ENCODE measurements at regions not wholly inside any gene's neighbourhood (a gene's known extent, or its start where the extent isn't known, plus 50 kb on each side); places are given as distances from the start of the nearest gene placed in this dataset.
"Not testable (repeated sequence)": the region's sequence is repeated elsewhere in the genome, so short reads cannot be mapped to it uniquely, and the experiment has no call there.

GRCh38 chr1:146715054-146715453 lies 223.1 kb upstream of the NBPF12 start:
- DNase-seq (ENCODE audit: low spot score), result not testable (repeated sequence)

DNA sequence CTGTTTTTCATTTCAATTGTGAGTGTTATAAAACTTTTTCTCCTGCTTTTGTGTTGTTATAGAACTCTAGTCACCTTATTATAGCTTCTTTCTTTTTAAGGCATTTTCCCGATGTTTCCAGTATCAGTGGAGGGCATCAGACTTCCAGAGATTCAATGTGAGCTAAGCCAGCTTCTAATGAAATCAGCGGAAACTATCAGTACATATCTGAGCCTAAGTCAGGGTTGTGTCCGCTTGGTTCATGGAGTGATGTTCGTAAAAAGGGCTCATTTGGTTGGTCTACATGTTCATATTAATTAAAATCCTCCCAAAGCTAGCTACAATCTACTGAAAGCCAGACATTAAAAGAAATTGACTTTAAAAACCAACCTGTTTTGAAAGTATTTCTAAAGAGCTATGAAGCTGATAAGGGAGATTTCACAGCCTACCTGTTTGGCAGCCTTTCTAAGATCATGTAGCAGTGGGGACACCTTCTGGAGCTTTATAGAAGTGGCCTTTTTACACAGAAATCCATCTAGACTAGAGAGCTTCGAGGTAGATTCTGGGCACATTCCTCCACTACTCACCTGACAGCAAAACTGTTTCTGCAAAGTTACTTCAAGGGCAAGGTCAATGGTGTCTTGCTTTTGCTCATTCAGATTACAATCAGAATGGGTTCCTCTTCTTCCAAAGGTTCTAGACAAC lies 227.1 kb upstream of the NBPF12 start:
- DNase-seq (ENCODE audit: low spot score), result not testable (repeated sequence)

DNA sequence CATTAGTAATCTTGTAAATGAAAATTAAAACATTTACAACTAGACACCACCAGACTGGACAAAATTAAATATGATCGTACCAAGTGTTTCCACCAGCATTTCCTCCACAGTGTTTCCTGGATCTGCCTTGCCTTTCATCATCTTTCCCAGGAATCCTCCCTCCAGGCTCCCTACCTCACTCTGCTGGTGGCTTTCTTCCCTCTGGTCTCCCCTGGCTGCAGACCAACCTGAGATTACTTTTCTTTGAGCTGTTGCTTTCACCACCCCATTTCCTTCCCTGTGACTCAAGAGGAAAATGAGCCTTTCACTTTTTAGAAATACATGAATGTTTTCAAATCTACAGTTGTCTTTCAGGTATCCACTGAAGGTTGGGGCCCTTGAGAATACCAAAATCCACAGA lies 228.8 kb upstream of the NBPF12 start:
- not testable (repeated sequence) for DNase-seq (ENCODE audit: low spot score)

DNA sequence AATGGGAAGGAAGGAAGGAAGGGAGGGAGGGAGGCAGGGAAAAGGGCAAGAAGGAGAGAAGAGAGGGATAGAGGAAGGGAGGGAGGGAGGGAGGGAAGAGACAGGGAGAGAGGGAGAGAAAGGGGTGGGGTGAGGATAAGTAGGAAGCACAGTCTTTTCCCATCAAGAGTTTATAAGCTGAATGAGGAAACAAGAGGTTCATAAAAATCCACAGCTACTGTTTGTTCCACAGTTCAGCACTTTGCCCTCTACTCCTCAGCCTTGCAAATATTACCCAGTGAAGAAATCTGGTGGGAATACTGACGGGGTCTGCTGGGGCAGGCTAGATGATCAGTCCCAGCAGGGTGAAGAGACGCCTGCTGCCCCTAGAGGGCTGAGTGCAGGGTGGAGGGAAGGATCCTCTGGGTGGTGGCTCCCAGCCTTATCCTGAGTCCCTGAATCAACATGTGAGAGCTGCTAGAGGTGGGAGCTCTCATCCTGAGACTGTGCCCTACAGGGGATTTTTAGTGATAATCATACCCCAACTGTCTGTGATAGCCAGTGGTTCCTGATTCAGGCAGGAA lies 233.9 kb upstream of the NBPF12 start:
- DNase-seq (ENCODE audit: low spot score), result not testable (repeated sequence)

DNA sequence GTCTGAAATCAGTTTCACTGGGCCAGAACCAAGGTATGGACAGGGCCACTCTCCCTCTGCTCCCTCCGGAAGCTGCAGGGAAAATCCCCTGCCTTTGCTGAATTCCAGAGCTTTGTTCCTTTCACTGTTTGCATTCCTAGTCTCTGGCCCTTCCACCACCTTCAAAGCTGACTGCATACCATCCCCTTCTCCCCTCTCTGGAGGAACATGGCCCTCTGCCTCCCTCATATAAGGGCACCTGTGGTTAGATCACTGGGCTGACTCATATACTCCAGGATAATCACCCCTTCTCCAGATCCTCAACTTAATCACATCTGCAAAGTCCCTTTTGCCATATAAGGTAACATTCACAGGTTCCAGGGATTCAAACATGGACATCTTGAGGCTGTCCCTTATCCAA lies 236.8 kb upstream of the NBPF12 start:
- DNase-seq (ENCODE audit: low spot score), result not testable (repeated sequence)

GRCh38 chr1:146695388-146695787 lies 242.7 kb upstream of the NBPF12 start:
- DNase-seq (ENCODE audit: low spot score), result not testable (repeated sequence)

DNA sequence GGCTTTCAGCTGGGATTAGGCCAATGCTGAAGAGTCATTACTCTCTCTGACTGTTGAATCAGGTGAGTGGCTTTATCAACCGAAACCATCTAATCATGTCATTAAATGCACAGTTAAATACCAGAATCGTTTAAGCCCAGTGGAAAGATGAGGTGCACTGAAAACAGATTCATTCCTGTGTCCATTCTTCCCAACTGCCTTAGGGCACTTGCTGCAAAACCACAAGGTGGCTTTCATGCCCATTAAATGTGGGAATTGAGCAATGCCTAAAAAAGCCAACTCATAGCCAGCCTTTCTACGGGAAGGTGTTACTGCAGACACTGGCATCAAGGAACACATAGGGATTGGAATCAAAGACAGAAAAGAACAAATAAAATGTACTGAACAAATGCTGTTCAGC lies 246.3 kb upstream of the NBPF12 start:
- DNase-seq (ENCODE audit: low spot score), result not testable (repeated sequence)

- DNase-seq (ENCODE audit: low spot score), result not testable (repeated sequence)
These were observed 249.2 kb upstream of the NBPF12 start for GRCh38 chr1:146688893-146689292.

DNA sequence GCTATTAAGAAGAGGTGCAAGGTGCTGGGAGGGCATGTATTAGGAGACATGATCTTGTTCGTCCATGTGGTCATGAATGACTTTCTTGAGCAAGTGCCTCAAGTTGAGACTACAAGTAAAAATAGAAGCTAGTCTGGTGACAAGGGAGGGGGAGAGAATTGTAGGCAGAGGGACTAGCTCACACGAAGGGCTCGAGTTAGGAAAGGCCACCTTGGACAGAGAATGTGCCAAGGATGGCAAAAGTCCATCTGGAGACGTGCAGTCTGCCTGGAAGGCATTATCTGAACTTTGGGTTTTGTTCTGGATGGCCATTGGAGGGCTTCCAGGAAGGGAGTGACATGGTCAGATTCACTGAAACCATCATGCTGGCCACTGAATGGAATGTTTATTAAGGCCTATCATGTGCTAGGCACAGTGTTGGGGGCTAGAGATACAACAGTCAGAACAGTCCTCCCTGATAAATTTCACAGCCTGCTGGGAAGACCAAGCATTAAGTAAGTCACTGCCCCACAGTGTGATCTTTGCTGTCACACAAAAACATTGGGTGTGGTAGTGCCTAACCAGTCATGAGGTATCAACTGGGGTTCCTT lies 251.3 kb upstream of the NBPF12 start:
- not testable (repeated sequence) for DNase-seq (ENCODE audit: low spot score)

DNA sequence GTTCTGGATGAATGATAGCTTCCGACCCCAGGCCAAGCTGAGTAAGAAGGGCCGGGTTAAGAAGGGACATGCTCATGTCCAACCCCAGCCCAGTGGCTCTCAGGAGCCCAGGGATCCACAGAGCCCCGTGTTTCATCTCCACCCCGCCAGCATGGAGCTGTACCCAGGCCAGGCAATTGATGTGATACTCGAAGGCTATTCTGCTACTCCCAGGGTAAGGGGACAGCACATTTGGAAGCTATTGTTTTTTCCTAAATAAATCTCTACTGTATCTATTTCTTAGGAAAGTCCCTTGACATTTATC lies 255.0 kb upstream of the NBPF12 start:
- not testable (repeated sequence) for DNase-seq (ENCODE audit: low spot score)

- DNase-seq (ENCODE audit: low spot score), result not testable (repeated sequence)
These were observed 255.6 kb upstream of the NBPF12 start for GRCh38 chr1:146682227-146683125.

DNA sequence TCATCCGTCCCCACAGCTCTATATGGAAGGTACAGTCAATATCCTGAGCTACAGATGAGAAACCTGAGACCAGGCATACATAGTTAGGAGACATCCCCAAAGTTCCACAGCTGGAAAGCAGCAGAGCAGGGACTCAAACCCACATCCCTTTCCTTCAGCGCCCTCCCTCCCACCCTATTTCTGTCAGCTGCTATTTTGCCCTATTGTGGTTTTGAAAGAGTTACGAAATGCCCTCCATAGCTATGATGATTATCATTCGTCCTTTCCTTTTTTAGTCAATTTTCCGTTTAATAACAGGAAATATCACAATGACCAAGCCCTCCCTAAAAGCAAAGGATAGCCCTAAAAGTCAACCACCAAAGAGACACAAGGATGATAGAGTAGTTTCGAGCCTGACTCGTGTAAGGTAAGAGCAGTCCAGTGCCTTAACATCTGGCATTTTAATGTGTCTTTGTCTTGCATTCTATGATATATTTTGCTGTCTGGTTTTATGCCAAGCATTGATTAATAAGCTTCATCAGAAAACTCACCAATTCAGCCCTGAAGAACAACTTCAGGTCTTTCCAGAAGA lies 264.3 kb upstream of the NBPF12 start:
- not testable (repeated sequence) for DNase-seq (ENCODE audit: low spot score)

DNA sequence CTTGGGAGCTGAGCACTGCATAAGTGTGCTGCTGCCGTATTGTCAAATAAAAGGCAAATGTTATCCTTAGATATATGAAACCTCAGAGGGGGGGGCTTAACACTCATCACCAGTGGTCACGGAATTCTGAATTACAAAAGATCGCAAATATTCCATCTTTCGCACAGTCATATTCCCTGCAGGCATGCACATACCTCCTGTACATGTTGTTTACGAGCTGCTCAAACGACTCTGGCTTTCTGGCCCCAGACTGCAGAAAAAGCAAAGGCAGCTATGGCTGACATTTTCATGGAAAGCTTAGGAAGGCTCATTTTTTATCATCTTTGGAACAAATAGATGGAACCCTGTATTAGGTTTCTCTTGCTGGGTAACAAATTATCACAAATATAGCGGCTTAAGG lies 265.5 kb upstream of the NBPF12 start:
- DNase-seq (ENCODE audit: low spot score), result not testable (repeated sequence)

DNA sequence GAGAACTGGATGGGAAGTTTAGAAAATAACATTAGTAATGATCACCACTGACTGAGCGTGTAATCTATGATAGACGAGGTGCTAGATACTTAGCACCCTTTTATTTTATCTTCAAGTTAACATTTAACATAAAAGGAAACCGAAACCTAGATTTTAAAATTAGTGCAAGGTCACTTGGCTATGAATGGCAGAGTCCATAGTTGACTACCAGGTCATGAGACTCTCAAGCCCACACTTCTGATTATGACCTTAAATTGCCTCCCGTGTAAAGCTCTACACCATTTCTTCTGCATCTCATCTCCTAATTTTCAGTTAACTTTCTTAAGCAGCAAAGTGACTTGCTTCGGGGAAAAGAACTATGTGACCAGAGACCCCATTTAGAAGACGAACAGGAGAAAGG lies 266.5 kb upstream of the NBPF12 start:
- not testable (repeated sequence) for DNase-seq (ENCODE audit: low spot score)

DNA sequence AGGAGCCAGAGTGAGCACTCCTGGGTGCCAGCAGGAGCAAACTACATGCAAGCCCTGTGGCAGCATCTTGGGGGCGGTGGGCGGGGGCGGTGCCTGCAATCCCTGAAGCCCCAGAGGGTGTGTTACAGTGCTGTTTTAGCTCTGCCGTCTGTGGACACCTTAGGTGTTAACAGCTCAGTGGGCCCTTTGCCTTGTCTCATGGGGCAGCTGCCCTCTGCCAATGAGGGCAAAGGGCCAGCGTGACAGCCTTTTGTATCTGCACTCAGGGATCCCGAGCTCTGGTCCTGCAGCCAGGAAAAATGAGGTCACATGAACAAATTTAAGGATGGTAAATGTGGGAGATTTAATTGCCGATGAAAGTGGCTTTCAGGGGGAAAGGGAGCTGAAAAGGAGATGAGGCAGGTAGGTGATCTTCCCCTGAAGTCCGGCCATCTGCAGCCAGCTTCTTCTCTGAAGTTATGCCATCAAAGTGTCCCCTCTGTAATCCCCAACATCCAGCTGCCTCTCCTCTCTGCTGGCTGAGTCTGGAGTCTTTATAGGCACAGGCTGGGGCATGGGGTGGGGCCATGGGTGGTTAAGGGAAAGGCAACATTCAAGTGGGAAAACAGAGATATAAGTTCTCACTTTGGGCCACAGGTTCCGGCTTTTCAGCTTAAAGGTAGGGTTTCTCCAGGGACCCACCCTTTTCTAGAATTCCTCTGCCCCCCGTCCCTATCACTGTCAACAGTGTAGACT lies 267.1 kb upstream of the NBPF12 start:
- not testable (repeated sequence) for DNase-seq (ENCODE audit: low spot score)

GRCh38 chr1:146666275-146666674 lies 271.8 kb upstream of the NBPF12 start:
- not testable (repeated sequence) for DNase-seq (ENCODE audit: low spot score)

GRCh38 chr1:146660242-146660641 lies 277.9 kb upstream of the NBPF12 start:
- DNase-seq (ENCODE audit: low spot score), result not testable (repeated sequence)

- DNase-seq (ENCODE audit: low spot score), result not testable (repeated sequence)
These were observed 281.6 kb upstream of the NBPF12 start for GRCh38 chr1:146656356-146657060.

GRCh38 chr1:146654763-146655162 lies 283.4 kb upstream of the NBPF12 start:
- not testable (repeated sequence) for DNase-seq (ENCODE audit: low spot score)

GRCh38 chr1:146645978-146646604 lies 292.0 kb upstream of the NBPF12 start:
- not testable (repeated sequence) for DNase-seq (ENCODE audit: low spot score)

Measured in iPS-NIHi11 (cell line).